AG04450 (cell line): ENCODE measurements at regions not wholly inside any gene's neighbourhood (a gene's known extent, or its start where the extent isn't known, plus 50 kb on each side); places are given as distances from the start of the nearest gene placed in this dataset.
"Not testable (repeated sequence)": the region's sequence is repeated elsewhere in the genome, so short reads cannot be mapped to it uniquely, and the experiment has no call there.

Experiments used
- CTCF ChIA-PET: fragments of 300-600, 350-600 bp; formaldehyde crosslinking; extraction: SDS; loops from one replicate; lab custom pipeline; 2022; ENCODE audit warnings: antibody characterized with exemption, inconsistent platforms; lab: Charles Lee
- POLR2A ChIA-PET: fragments of 350-600 bp; formaldehyde crosslinking; extraction: SDS; loops from one replicate; lab custom pipeline; 2021; ENCODE audit warnings: antibody characterized with exemption, inconsistent platforms; lab: Yijun Ruan, JAX
- DNase-seq: peaks from one replicate; pipeline ENCODE4 v3.0.0-alpha.2; 2011; ENCODE audit warnings: low read depth, low spot score
- H3K27ac ChIP-seq: one replicate; pipeline ENCODE4 v1.5.1; 2012; ENCODE audit warnings: low read depth, low read length, control low read depth
- H3K27me3 ChIP-seq: one replicate; pipeline ENCODE4 v1.6.0; 2012; ENCODE audit warnings: low read length; ENCODE audit not compliant: control insufficient read depth, insufficient read depth
- H3K4me3 ChIP-seq: 2 replicates; pipeline ENCODE4 v1.5.1; 2011; ENCODE audit warnings: mild to moderate bottlenecking, low read depth, low read length, control low read depth
- H3K9me3 ChIP-seq: 2 replicates; pipeline ENCODE4 v1.5.1; 2012; ENCODE audit warnings: low read length; ENCODE audit not compliant: control insufficient read depth, insufficient read depth
- TF ChIP-seq, protein P1 (sequence below): IDR thresholded peaks from 2 replicates; pipeline ENCODE4 v1.5.1; 2011; ENCODE audit warnings: low read depth, low read length, control low read depth, inconsistent platforms

DNA sequence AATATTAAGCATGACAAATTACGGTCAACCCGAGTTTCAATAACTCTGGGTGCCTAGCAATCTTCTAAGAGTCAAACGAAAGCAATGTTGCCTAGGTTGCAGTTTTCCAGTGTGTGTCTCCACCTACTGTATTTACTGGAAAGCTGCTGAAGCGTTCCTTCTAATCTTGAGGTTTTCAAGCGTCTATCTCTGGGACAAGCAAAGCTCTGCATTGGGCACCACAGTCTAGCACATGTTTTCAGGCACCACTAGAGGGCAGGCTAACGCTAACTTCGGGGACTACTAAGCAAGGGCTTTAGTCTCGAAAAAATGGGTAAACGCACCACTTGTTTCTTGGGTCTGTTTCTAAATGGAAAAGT lies 82.7 kb upstream of the KIF2A start:
- H3K27ac ChIP-seq, H3K27me3 ChIP-seq, H3K4me3 ChIP-seq, POLR2A ChIA-PET, H3K9me3 ChIP-seq, DNase-seq: not testable (repeated sequence)
- CTCF ChIA-PET: interaction anchor here (0.6 to 3.2 kb wide), 6 partner anchors 77 to 134 kb away, joined by 3 to 30 read pairs (median 13); no protein-coding TSS in a partner anchor
- TF ChIP-seq, protein P1, sequence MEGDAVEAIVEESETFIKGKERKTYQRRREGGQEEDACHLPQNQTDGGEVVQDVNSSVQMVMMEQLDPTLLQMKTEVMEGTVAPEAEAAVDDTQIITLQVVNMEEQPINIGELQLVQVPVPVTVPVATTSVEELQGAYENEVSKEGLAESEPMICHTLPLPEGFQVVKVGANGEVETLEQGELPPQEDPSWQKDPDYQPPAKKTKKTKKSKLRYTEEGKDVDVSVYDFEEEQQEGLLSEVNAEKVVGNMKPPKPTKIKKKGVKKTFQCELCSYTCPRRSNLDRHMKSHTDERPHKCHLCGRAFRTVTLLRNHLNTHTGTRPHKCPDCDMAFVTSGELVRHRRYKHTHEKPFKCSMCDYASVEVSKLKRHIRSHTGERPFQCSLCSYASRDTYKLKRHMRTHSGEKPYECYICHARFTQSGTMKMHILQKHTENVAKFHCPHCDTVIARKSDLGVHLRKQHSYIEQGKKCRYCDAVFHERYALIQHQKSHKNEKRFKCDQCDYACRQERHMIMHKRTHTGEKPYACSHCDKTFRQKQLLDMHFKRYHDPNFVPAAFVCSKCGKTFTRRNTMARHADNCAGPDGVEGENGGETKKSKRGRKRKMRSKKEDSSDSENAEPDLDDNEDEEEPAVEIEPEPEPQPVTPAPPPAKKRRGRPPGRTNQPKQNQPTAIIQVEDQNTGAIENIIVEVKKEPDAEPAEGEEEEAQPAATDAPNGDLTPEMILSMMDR: peak; percentile 40

DNA sequence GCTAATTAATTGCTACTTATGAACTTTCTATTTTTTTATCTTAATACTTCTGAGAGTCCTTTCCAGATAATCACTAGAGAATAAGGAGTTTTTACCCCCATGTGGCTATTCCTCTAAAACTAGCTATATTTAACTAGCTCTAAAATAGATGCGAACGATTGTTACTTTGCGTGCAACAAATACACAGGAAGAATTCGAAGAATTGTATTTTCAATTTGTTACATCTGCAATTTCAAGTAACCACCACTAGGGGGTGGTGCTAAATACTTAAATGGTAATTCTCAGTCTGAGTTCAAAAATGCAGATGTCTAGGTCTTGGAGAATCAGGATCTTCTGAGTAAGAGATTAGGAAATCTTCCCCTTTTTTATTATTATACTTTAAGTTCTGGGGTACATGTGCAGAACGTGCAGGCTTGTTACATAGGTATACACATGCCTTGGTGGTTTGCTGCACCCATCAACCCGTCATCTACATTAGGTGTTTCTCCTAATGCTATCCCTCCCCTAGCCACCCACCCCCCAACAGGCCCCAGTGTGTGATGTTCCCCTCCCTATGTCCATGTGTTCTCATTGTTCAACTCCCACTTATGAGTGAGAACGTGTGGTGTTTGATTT lies 80.9 kb upstream of the KIF2A start:
- POLR2A ChIA-PET, H3K27ac ChIP-seq, H3K9me3 ChIP-seq, H3K27me3 ChIP-seq, DNase-seq, H3K4me3 ChIP-seq: not testable (repeated sequence)
- TF ChIP-seq, protein P1: peak; percentile 16; the same call in 1 of the 2 replicates
- CTCF ChIA-PET: interaction anchor here (0.6 to 3.2 kb wide), 10 partner anchors 11 to 729 kb away, joined by 3 to 30 read pairs (median 5); no protein-coding TSS in a partner anchor

DNA sequence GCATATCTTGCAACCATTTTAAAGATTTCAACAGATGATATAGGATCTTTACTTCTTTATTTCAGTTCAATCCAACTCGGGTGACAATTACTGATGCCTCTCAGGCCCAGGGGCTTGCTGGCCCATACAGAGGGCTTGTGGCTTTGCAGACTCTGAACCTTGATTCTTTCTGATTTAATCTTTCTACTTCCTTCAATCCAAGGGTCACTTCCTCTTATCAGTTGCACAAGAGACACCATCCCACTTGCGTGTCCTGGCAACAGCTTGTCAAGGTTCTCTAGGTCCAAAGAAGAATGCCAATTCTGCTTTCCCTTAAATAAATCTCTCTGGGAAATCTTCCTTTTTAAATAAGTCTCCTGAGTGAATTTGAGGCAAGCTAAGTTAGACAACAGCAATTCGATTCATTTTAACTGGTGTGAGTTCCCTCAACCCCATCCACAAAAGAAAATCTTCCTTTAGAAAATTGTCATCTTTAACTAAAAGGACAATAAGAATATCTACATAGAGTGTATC lies 75.1 kb upstream of the KIF2A start:
- H3K9me3 ChIP-seq, CTCF ChIA-PET: not testable (repeated sequence)

DNA sequence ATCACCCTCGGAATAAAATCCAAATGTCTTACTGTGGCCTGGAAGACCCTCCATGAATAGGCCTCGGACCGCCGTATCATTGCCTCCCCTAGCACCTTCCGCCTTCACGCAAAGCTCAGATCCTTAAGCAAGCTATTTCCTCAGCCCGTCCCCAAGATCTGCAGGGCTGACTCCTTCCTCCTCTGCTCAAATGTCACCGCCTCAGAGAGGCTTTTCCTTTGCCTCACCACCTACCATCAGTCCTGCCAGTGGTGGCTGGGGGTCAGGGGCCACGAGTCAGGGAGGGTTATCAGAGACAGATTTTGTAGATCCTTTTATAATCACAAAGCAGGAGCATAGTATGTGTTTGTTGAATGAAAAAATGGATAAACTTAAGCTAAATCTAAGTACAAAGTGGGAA lies 74.4 kb upstream of the KIF2A start:
- POLR2A ChIA-PET: no interaction called here
- H3K27me3 ChIP-seq: no peaks in the 10 kb centered on the region
- H3K27ac ChIP-seq: no peak overlapping the region
- H3K9me3 ChIP-seq: no peaks in the 10 kb centered on the region
- no peak overlapping the region for H3K4me3 ChIP-seq
- CTCF ChIA-PET: no interaction called here
- DNase-seq: no peak
- TF ChIP-seq, protein P1: no peak

More for the DNA sequence above, 75.1 kb upstream of the KIF2A start:
- H3K4me3 ChIP-seq, POLR2A ChIA-PET, H3K27ac ChIP-seq, H3K27me3 ChIP-seq, DNase-seq: not testable (repeated sequence)

DNA sequence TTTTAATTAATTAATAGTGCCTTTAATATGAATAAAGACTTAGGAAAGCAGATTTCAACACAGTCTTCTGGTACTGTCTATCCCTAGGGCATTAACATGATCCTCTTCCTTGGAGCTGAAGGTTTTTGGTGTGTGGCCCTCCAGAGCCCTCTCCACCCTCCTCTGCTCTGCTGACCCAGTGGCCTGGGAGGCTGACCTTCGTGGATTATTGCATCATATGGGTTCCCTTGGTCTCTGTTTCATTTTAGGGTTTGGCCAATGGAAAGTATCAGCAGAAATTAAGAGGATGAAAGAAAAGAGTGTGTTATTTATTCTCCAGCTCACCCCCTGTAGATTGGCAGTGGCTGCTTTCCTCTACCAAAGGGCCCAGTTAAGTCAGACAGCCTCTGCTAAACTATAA lies 73.8 kb upstream of the KIF2A start:
- CTCF ChIA-PET, H3K27me3 ChIP-seq, DNase-seq, H3K4me3 ChIP-seq, H3K27ac ChIP-seq, H3K9me3 ChIP-seq, POLR2A ChIA-PET: not testable (repeated sequence)

DNA sequence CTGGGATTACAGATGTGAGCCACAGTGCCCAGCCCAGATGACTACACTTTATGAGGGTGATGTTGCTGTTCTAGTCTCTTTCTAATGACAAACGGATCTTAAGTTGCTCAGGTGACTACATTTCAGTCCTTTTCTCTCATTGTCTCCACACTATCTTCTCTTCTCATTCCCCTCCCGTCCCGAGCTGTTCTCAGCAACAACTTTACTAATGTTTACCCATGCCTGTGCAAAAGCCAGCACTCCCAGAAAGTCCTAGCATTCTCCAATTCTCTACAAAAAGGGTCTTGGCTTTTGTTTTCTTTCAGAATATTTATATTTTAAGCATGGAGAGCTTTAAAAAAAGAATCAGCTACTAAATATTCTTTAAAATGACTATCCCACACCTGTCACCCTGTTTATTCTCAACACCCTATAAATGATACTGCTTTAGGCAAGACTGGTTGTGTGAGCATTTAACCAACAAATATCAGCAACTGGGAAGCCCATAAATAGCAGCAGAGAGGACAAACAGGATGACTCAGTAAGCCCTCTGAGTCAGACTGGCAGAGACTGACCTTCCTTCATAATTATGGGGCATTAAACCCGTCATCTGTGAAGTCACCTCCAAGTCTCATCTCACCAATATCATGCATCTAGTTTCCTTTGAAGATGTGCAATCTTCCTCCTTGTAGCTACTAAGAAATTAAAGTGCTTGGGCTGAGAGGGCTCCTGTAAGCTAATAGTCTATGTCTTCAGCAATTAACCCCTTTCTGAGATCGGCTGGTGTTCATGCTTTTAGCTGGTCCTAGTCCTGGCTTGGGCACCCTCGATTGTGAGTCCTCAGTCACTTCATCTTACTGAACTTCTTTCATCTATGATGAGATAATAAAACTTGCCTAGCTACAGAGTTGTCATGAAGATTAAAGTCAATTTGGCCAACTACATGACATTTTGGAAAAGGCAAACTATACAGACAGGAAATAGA lies 72.6 kb upstream of the KIF2A start:
- DNase-seq, H3K9me3 ChIP-seq, H3K27ac ChIP-seq, H3K4me3 ChIP-seq, CTCF ChIA-PET, H3K27me3 ChIP-seq, POLR2A ChIA-PET: not testable (repeated sequence)

DNA sequence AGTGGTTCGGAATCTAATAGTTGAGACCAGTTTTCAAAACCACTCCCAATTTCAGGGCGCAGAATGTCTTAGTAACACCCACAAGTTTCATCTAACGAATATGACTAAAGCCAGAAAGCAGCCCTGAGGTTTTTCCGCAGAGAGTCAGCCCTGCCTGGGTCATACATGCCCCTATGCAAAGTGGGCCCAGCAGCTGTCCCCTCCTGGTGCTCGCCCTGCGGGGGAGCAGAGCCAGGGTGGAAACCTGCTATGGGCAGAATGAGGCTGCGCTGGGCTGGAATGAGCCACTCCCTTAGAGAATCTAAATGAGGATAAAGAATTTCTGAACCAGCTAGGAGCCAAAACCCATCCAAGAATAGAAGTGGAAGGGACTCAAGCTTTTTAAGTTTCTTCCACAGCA lies 69.4 kb upstream of the KIF2A start:
- CTCF ChIA-PET, H3K4me3 ChIP-seq, H3K27ac ChIP-seq, H3K27me3 ChIP-seq, POLR2A ChIA-PET, H3K9me3 ChIP-seq, DNase-seq: not testable (repeated sequence)

DNA sequence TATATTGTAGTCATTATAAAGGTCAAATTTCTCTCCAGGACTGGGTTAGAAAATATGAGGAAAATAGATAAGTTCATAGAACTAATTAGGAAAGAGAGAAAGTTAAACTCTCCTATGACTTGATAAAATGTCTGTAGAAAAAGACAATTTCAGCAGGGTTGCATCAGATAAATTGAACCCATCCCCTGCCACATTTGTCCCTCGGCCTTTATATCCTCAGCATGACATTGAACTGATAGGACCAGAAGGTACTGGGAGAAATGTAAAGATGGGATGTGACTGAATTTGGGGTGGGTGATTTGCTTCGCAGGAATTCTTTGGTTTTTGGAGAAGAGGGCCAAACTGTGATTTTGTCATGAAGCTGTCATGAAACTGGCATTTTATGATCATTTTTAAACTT lies 68.1 kb upstream of the KIF2A start:
- DNase-seq, H3K27ac ChIP-seq, H3K9me3 ChIP-seq, H3K4me3 ChIP-seq, H3K27me3 ChIP-seq, POLR2A ChIA-PET, CTCF ChIA-PET: not testable (repeated sequence)

DNA sequence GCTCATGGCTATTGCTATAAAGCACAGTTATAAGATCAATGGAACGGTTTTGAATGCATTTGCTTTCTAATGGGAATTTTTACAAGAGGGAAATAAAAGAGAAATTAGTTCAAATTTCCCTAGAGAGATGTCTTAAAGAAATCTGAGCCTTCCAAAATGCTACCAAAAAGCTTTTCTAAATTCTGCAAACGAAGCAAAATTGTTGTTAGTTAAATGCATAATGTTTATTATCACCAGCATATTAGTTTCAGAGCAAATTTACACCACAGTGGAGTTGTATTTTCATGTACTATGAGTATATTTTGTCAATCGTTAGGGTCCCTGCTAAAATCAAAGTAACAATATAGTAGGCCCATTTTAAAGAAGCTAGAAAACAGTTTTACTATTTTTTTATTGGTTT lies 67.4 kb upstream of the KIF2A start:
- H3K9me3 ChIP-seq, H3K27me3 ChIP-seq, CTCF ChIA-PET, DNase-seq, POLR2A ChIA-PET, H3K27ac ChIP-seq, H3K4me3 ChIP-seq: not testable (repeated sequence)
